Neuronal stem cell (in vitro differentiated cells): ENCODE measurements at regions not wholly inside any gene's neighbourhood (a gene's known extent, or its start where the extent isn't known, plus 50 kb on each side); places are given as distances from the start of the nearest gene placed in this dataset.

Experiments
- DNase-seq: peaks from one replicate; pipeline ENCODE4 v3.0.0-alpha.2; 2013; ENCODE audit warnings: low spot score
- H2AFZ ChIP-seq: one replicate; pipeline ENCODE4 v1.6.1; 2013; ENCODE audit warnings: mild to moderate bottlenecking, low read length, inconsistent platforms
- H2AK5ac ChIP-seq: 2 replicates; pipeline ENCODE4 v1.6.1; 2013; ENCODE audit warnings: low read depth, mild to moderate bottlenecking, inconsistent platforms, low read length, moderate library complexity, mixed read lengths
- H2BK120ac ChIP-seq: 2 replicates; pipeline ENCODE4 v1.6.1; 2013; ENCODE audit warnings: low read depth, mild to moderate bottlenecking, inconsistent platforms, low read length, moderate library complexity, mixed read lengths
- H2BK12ac ChIP-seq: one replicate; pipeline ENCODE4 v1.6.1; 2013; ENCODE audit warnings: low read length, inconsistent platforms
- H2BK15ac ChIP-seq: 2 replicates; pipeline ENCODE4 v1.6.1; 2013; ENCODE audit warnings: mild to moderate bottlenecking, low read length, inconsistent platforms, mixed read lengths
- H2BK5ac ChIP-seq: one replicate; pipeline ENCODE4 v1.6.1; 2013; ENCODE audit warnings: inconsistent platforms, mild to moderate bottlenecking, low read length, moderate library complexity
- H3K14ac ChIP-seq: one replicate; pipeline ENCODE4 v1.6.1; 2013; ENCODE audit warnings: low read length, inconsistent platforms
- H3K18ac ChIP-seq: 2 replicates; pipeline ENCODE4 v1.6.1; 2013; ENCODE audit warnings: low read length, inconsistent platforms
- H3K23ac ChIP-seq: 2 replicates; pipeline ENCODE4 v1.6.1; 2013; ENCODE audit warnings: low read depth, mild to moderate bottlenecking, mixed read lengths, low read length, inconsistent platforms; ENCODE audit not compliant: poor library complexity
- H3K27ac ChIP-seq: replicated peaks from 3 replicates; pipeline ENCODE4 v1.5.1; 2013; ENCODE audit warnings: low read length, inconsistent platforms
- H3K27me3 ChIP-seq, 3 experiments: 2 replicates each; pipeline ENCODE4 v1.6.1; 2013; ENCODE audit warnings: low read length in 3 of 3, mild to moderate bottlenecking in 2 of 3, inconsistent platforms in 1 of 3, low read depth in 1 of 3, mixed read lengths in 1 of 3, moderate library complexity in 1 of 3; ENCODE audit not compliant: control insufficient read depth in 3 of 3, insufficient read depth in 3 of 3
- H3K36me3 ChIP-seq, 2 donors: replicated peaks in 1 of 2; 2 replicates each; pipeline ENCODE4 v1.6.1; 2013; ENCODE audit warnings: low read length in 2 of 2; ENCODE audit not compliant: control insufficient read depth in 2 of 2, insufficient read depth in 2 of 2
- H3K4ac ChIP-seq: 2 replicates; pipeline ENCODE4 v1.6.1; 2013; ENCODE audit warnings: inconsistent platforms, mild to moderate bottlenecking, low read length, moderate library complexity
- H3K4me1 ChIP-seq, 2 donors: 1 replicate in 1 of 2; 2 replicates in 1 of 2; pipeline ENCODE4 v1.6.1; 2013; ENCODE audit warnings: low read length in 2 of 2, low read depth in 1 of 2; ENCODE audit not compliant: control insufficient read depth in 2 of 2, insufficient read depth in 1 of 2
- H3K4me2 ChIP-seq: one replicate; pipeline ENCODE4 v1.6.1; 2013; ENCODE audit warnings: mild to moderate bottlenecking, low read length, inconsistent platforms; ENCODE audit not compliant: insufficient read depth, poor library complexity, severe bottlenecking
- H3K4me3 ChIP-seq, 2 donors: 2 replicates each; pipeline ENCODE4 v1.5.1; 2013; ENCODE audit warnings: low read length in 2 of 2, mild to moderate bottlenecking in 2 of 2, inconsistent platforms in 1 of 2, moderate library complexity in 1 of 2
- H3K79me1 ChIP-seq: one replicate; pipeline ENCODE4 v1.6.1; 2013; ENCODE audit warnings: low read depth, mild to moderate bottlenecking, inconsistent platforms, low read length, moderate library complexity
- H3K9ac ChIP-seq: one replicate; pipeline ENCODE4 v1.6.1; 2013; ENCODE audit warnings: mild to moderate bottlenecking, low read depth, low read length, inconsistent platforms; ENCODE audit not compliant: poor library complexity
- H3K9me3 ChIP-seq, 2 donors: replicated peaks in 1 of 2; 2 replicates each; pipeline versions ENCODE3 to v1.6.1; 2013; ENCODE audit warnings: low read length in 2 of 2, mild to moderate bottlenecking in 2 of 2, inconsistent platforms in 1 of 2, low read depth in 1 of 2, mixed read lengths in 1 of 2, moderate library complexity in 1 of 2; ENCODE audit not compliant: control insufficient read depth in 2 of 2, insufficient read depth in 1 of 2
- H4K8ac ChIP-seq: one replicate; pipeline ENCODE4 v1.6.1; 2013; ENCODE audit warnings: low read depth, mild to moderate bottlenecking, inconsistent platforms, low read length, moderate library complexity
- H4K91ac ChIP-seq: one replicate; pipeline ENCODE4 v1.6.1; 2013; ENCODE audit warnings: low read length, low read depth, mild to moderate bottlenecking, inconsistent platforms; ENCODE audit not compliant: poor library complexity
- WGBS, 2 donors: extraction: QIAGEN DNeasy Blood & Tissue Kit; methylation state at CpG; one replicate each; pipeline ENCODE4 v1.1.7; 2013; ENCODE audit warnings: missing lambda C conversion rate in 2 of 2, mixed read lengths in 1 of 2; ENCODE audit not compliant: insufficient read length in 2 of 2, insufficient replicate concordance in 1 of 2; ENCODE audit errors: extremely low coverage in 2 of 2; 5-methylcytosine and 5-hydroxymethylcytosine counted together

- H3K27ac ChIP-seq: no peak overlapping the region
- H4K8ac ChIP-seq: no peak overlapping the region
- peaks cover 0 to 3% of the 10 kb centered on the region in 2 donors for H3K36me3 ChIP-seq
- H3K4me2 ChIP-seq: no peak overlapping the region
- H3K9me3 ChIP-seq: no peaks in the 10 kb centered on the region
- no peak overlapping the region for H3K14ac ChIP-seq
- no peak overlapping the region for H2BK15ac ChIP-seq
- no peak overlapping the region for H3K18ac ChIP-seq
- no peak overlapping the region for H3K4ac ChIP-seq
- H2BK120ac ChIP-seq: no peak overlapping the region
- no peak overlapping the region for H3K9ac ChIP-seq
- WGBS, 2 donors: no CpG with 5 or more reads among the region's 2 CpGs
- H2BK12ac ChIP-seq: no peak overlapping the region
- no peak overlapping the region for H3K23ac ChIP-seq
- no peak overlapping the region for H2BK5ac ChIP-seq
- no peak overlapping the region for H2AK5ac ChIP-seq
- peaks cover 9 to 13% of the 10 kb centered on the region in 2 donors for H3K4me1 ChIP-seq
- no peak overlapping the region for H2AFZ ChIP-seq
- H3K4me3 ChIP-seq: no peak overlapping the region
- no peak for DNase-seq
- no peaks in the 10 kb centered on the region for H3K27me3 ChIP-seq
- H4K91ac ChIP-seq: no peak overlapping the region
- H3K79me1 ChIP-seq: no peaks in the 10 kb centered on the region
These were observed 218.6 kb downstream of the FAT3 start for GRCh38 chr11:92443199-92443598.

GRCh38 chr11:92447586-92447985 is 223.0 kb downstream of the FAT3 start:
- peaks cover 0 to 3% of the 10 kb centered on the region in 2 donors for H3K36me3 ChIP-seq
- WGBS, 2 donors: no CpG with 5 or more reads among the region's 3 CpGs
- H3K9me3 ChIP-seq: no peaks in the 10 kb centered on the region
- no peak overlapping the region for H4K8ac ChIP-seq
- no peak overlapping the region for H3K4ac ChIP-seq
- H3K18ac ChIP-seq: no peak overlapping the region
- H2AK5ac ChIP-seq: no peak overlapping the region
- H3K4me1 ChIP-seq: peaks cover 0 to 11% of the 10 kb centered on the region in 2 donors
- no peaks in the 10 kb centered on the region for H3K27me3 ChIP-seq
- H3K9ac ChIP-seq: no peak overlapping the region
- no peak overlapping the region for H3K14ac ChIP-seq
- no peak overlapping the region for H4K91ac ChIP-seq
- H2BK15ac ChIP-seq: no peak overlapping the region
- H2BK5ac ChIP-seq: no peak overlapping the region
- no peak overlapping the region for H3K23ac ChIP-seq
- no peak overlapping the region for H2BK120ac ChIP-seq
- no peak overlapping the region for H3K27ac ChIP-seq
- no peak overlapping the region for H3K4me3 ChIP-seq
- DNase-seq: no peak
- peaks cover 2% of the 10 kb centered on the region for H3K79me1 ChIP-seq
- H3K4me2 ChIP-seq: no peak overlapping the region
- no peak overlapping the region for H2BK12ac ChIP-seq
- no peak overlapping the region for H2AFZ ChIP-seq

GRCh38 chr11:92449222-92449621 is 224.6 kb downstream of the FAT3 start:
- H3K9ac ChIP-seq: no peak overlapping the region
- no peak overlapping the region for H3K4ac ChIP-seq
- no peak overlapping the region for H3K4me2 ChIP-seq
- WGBS, 2 donors: no CpG with 5 or more reads among the region's 2 CpGs
- H3K27me3 ChIP-seq: no peaks in the 10 kb centered on the region
- no peak overlapping the region for H2BK5ac ChIP-seq
- H3K36me3 ChIP-seq: no peaks in the 10 kb centered on the region
- H3K79me1 ChIP-seq: peaks cover 2% of the 10 kb centered on the region
- H3K23ac ChIP-seq: no peak overlapping the region
- H2BK120ac ChIP-seq: no peak overlapping the region
- H3K14ac ChIP-seq: no peak overlapping the region
- H2AFZ ChIP-seq: no peak overlapping the region
- no peak overlapping the region for H3K18ac ChIP-seq
- H2BK12ac ChIP-seq: no peak overlapping the region
- peaks cover 0 to 11% of the 10 kb centered on the region in 2 donors for H3K4me1 ChIP-seq
- no peak overlapping the region for H4K91ac ChIP-seq
- peak overlapping the region; percentile 59 for H3K27ac ChIP-seq
- H4K8ac ChIP-seq: no peak overlapping the region
- no peak overlapping the region for H3K4me3 ChIP-seq
- no peak for DNase-seq
- H2AK5ac ChIP-seq: no peak overlapping the region
- no peaks in the 10 kb centered on the region for H3K9me3 ChIP-seq
- no peak overlapping the region for H2BK15ac ChIP-seq

- H4K8ac ChIP-seq: no peak overlapping the region
- H3K27ac ChIP-seq: no peak overlapping the region
- H3K4me1 ChIP-seq: peaks cover 0 to 11% of the 10 kb centered on the region in 2 donors
- no peak overlapping the region for H3K4me2 ChIP-seq
- no peak overlapping the region for H3K9ac ChIP-seq
- H3K14ac ChIP-seq: no peak overlapping the region
- no peak overlapping the region for H4K91ac ChIP-seq
- H3K4me3 ChIP-seq: no peak overlapping the region
- H3K27me3 ChIP-seq: no peaks in the 10 kb centered on the region
- no peak overlapping the region for H2BK12ac ChIP-seq
- no peak overlapping the region for H2BK5ac ChIP-seq
- H3K79me1 ChIP-seq: peaks cover 2% of the 10 kb centered on the region
- H3K18ac ChIP-seq: peak overlapping the region; percentile 54
- H2AK5ac ChIP-seq: no peak overlapping the region
- no peak overlapping the region for H2AFZ ChIP-seq
- H3K36me3 ChIP-seq: no peaks in the 10 kb centered on the region
- H3K4ac ChIP-seq: no peak overlapping the region
- no CpG with 5 or more reads among the region's 5 CpGs for WGBS, 2 donors
- H3K9me3 ChIP-seq: no peaks in the 10 kb centered on the region
- DNase-seq: no peak
- H3K23ac ChIP-seq: no peak overlapping the region
- no peak overlapping the region for H2BK120ac ChIP-seq
- no peak overlapping the region for H2BK15ac ChIP-seq
These were observed 225.2 kb downstream of the FAT3 start for GRCh38 chr11:92449780-92450179.
